Stimulated activated effector memory CD8-positive, alpha-beta T cell treated with anti-CD3 and anti-CD28 coated beads, Interleukin-12 subunit alpha, Interleukin-12 subunit beta, amount 100 ng/mL, for 72 hours (primary cell): ENCODE measurements at regions not wholly inside any gene's neighbourhood (a gene's known extent, or its start where the extent isn't known, plus 50 kb on each side); places are given as distances from the start of the nearest gene placed in this dataset.
"Not testable (repeated sequence)": the region's sequence is repeated elsewhere in the genome, so short reads cannot be mapped to it uniquely, and the experiment has no call there.

Experiments
- ATAC-seq: fragments of 150-1000 bp; cut with Tn5 transposase; 2 replicates; pipeline ENCODE4 v1.10.0; 2021
- DNase-seq, 2 donors: peaks; one replicate each; pipeline ENCODE4 v3.0.0; 2021 to 2022; ENCODE audit warnings: low spot score in 2 of 2
- H3K27ac Mint-ChIP-seq: one replicate; pipeline ENCODE4 v1.8.0; 2022; ENCODE audit warnings: mild to moderate bottlenecking, mixed read lengths
- H3K36me3 Mint-ChIP-seq: one replicate; pipeline ENCODE4 v1.8.0; 2022; ENCODE audit warnings: mild to moderate bottlenecking, mixed read lengths
- H3K4me1 Mint-ChIP-seq: one replicate; pipeline ENCODE4 v1.8.0; 2022; ENCODE audit warnings: mixed read lengths
- H3K4me3 Mint-ChIP-seq: one replicate; pipeline ENCODE4 v1.8.0; 2022; ENCODE audit warnings: mild to moderate bottlenecking, mixed read lengths
- H3K9me3 Mint-ChIP-seq: one replicate; pipeline ENCODE4 v1.8.0; 2022; ENCODE audit warnings: mixed read lengths

DNA sequence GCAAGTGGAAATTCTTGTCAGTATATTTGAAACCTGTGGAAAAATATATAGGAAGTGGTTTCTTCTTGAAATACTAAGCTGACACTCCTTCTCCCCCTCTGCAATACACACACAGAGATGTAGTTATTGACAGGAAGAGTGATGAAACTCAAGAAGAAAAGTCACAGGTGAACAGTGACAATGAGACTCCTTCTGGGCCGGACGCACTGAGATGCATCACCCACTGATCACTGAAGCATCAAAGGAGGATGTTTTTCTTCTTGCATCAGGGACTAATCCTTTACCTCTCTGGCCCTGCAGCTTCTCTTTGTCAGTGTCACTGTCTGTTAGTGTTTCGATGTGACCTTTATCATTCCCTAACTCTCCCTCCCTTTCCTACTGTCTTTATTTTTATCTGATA is 1864.2 kb upstream of the C9orf72 start:
- ATAC-seq (no peak), DNase-seq (no peak)
- Mint-ChIP-seq H3K4me1 (no peaks in the 10 kb centered on the region), H3K9me3 (peaks cover 23% of the 10 kb centered on the region), H3K36me3 (no peaks in the 10 kb centered on the region), H3K27ac (no peak overlapping the region), H3K4me3 (no peak overlapping the region)

GRCh38 chr9:29439961-29440360 is 1866.7 kb upstream of the C9orf72 start:
- Mint-ChIP-seq H3K9me3 (peaks cover 18% of the 10 kb centered on the region), H3K4me1 (no peaks in the 10 kb centered on the region), H3K27ac (no peak overlapping the region), H3K4me3 (no peak overlapping the region), H3K36me3 (no peaks in the 10 kb centered on the region)
- no peak for ATAC-seq
- DNase-seq = no peak

GRCh38 chr9:29440449-29440848 is 1867.2 kb upstream of the C9orf72 start:
- Mint-ChIP-seq H3K36me3 (no peaks in the 10 kb centered on the region), H3K9me3 (peaks cover 18% of the 10 kb centered on the region), H3K27ac (no peak overlapping the region), H3K4me3 (no peak overlapping the region), H3K4me1 (no peaks in the 10 kb centered on the region)
- DNase-seq = no peak
- no peak for ATAC-seq

- Mint-ChIP-seq H3K36me3 (no peaks in the 10 kb centered on the region), H3K9me3 (peaks cover 12% of the 10 kb centered on the region), H3K4me1 (no peaks in the 10 kb centered on the region), H3K4me3 (no peak overlapping the region), H3K27ac (no peak overlapping the region)
- no peak for DNase-seq
- ATAC-seq = no peak
These were observed 1872.5 kb upstream of the C9orf72 start for GRCh38 chr9:29445751-29446150.

GRCh38 chr9:29449306-29449705 is 1876.0 kb upstream of the C9orf72 start:
- peaks cover 11% of the 10 kb centered on the region for H3K9me3 Mint-ChIP-seq
- ATAC-seq (no peak), DNase-seq (no peak)
- H3K27ac Mint-ChIP-seq = no peak overlapping the region
- no peak overlapping the region for H3K4me3 Mint-ChIP-seq
- no peaks in the 10 kb centered on the region for H3K36me3 Mint-ChIP-seq
- no peaks in the 10 kb centered on the region for H3K4me1 Mint-ChIP-seq

GRCh38 chr9:29450343-29450875 is 1877.1 kb upstream of the C9orf72 start:
- H3K36me3 Mint-ChIP-seq, DNase-seq, H3K4me1 Mint-ChIP-seq, H3K9me3 Mint-ChIP-seq, ATAC-seq, H3K4me3 Mint-ChIP-seq, H3K27ac Mint-ChIP-seq: not testable (repeated sequence)

GRCh38 chr9:29456940-29457339 is 1883.7 kb upstream of the C9orf72 start:
- no peak overlapping the region for H3K27ac Mint-ChIP-seq
- no peaks in the 10 kb centered on the region for H3K36me3 Mint-ChIP-seq
- ATAC-seq (no peak), DNase-seq (no peak)
- H3K9me3 Mint-ChIP-seq = peaks cover 15% of the 10 kb centered on the region
- H3K4me3 Mint-ChIP-seq = no peak overlapping the region
- no peaks in the 10 kb centered on the region for H3K4me1 Mint-ChIP-seq

DNA sequence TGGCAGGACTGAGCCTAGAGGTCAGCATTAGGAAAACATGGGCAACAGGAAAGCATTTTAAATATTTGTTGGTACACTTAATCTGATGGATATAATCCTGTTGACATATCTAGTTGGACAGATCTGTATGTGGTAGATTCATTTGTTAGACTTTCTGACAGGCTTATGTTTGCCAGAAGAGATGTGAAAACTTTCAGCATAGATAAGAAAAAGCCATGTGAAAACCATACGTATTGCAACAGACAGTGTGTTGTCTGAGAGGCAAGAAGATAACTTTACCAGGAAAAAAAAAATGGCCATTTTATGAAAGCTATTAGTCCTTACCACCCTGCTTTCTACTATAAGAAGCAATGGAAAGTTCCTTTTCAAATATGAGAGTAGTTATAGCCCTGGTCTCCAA is 1902.2 kb upstream of the C9orf72 start:
- H3K4me1 Mint-ChIP-seq = no peaks in the 10 kb centered on the region
- H3K9me3 Mint-ChIP-seq = peaks cover 20% of the 10 kb centered on the region
- H3K27ac Mint-ChIP-seq = no peak overlapping the region
- ATAC-seq = no peak
- H3K36me3 Mint-ChIP-seq = no peaks in the 10 kb centered on the region
- no peak overlapping the region for H3K4me3 Mint-ChIP-seq
- DNase-seq = no peak

- DNase-seq (no peak), ATAC-seq (no peak)
- H3K27ac Mint-ChIP-seq = no peak overlapping the region
- H3K9me3 Mint-ChIP-seq = peaks cover 14% of the 10 kb centered on the region
- no peak overlapping the region for H3K4me3 Mint-ChIP-seq
- no peaks in the 10 kb centered on the region for H3K36me3 Mint-ChIP-seq
- no peaks in the 10 kb centered on the region for H3K4me1 Mint-ChIP-seq
These were observed 1938.4 kb upstream of the C9orf72 start for GRCh38 chr9:29511680-29512079.

GRCh38 chr9:29514336-29514735 is 1941.1 kb upstream of the C9orf72 start:
- ATAC-seq (no peak), DNase-seq (no peak)

DNA sequence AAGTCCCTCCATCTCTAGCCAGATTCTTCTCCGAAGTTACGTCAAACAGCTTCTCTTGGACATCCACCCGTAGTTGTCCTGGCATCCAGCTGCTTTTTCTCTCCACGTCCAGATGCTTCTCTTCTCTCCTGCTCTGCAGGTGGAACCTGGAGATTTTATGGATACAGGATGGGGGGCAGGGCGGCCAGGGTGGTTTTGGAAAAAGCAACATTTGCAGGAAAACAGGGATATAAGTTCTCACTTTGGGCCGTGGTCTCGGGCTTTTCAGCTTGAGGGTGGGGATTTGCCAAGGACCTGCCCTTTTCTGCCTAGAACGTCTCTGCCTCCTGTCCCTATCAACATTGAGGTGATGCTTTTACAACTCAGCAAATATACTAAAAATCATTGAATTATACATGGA is 1941.6 kb upstream of the C9orf72 start:
- H3K4me1 Mint-ChIP-seq = no peaks in the 10 kb centered on the region
- peaks cover 9% of the 10 kb centered on the region for H3K9me3 Mint-ChIP-seq
- H3K27ac Mint-ChIP-seq = no peak overlapping the region
- ATAC-seq (no peak), DNase-seq (no peak)
- no peak overlapping the region for H3K4me3 Mint-ChIP-seq
- no peaks in the 10 kb centered on the region for H3K36me3 Mint-ChIP-seq

More at GRCh38 chr9:29514336-29514735, 1941.1 kb upstream of the C9orf72 start:
- Mint-ChIP-seq H3K27ac (no peak overlapping the region), H3K36me3 (no peaks in the 10 kb centered on the region), H3K9me3 (peaks cover 9% of the 10 kb centered on the region), H3K4me3 (no peak overlapping the region), H3K4me1 (no peaks in the 10 kb centered on the region)

DNA sequence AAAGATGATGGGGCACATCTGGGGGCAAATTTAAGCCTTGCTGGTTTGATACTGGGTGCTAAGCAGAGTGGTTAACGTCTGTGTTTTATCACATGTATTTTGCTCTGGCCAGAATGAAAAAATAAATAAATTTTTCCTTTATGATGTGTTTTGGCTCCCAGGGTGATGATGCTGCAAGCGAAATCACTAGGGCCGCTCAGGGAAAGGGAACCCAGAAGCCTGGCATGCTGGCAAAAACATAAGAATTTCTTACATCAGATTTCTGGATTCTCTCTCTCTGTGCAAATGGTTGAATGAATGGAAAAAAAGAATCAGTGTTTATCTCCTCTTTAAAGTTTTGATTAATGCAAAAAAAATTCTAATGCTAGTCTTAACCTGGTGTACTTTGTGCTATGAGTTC is 1975.2 kb upstream of the C9orf72 start:
- no peaks in the 10 kb centered on the region for H3K4me1 Mint-ChIP-seq
- no peak overlapping the region for H3K27ac Mint-ChIP-seq
- H3K9me3 Mint-ChIP-seq = peaks cover 9% of the 10 kb centered on the region
- DNase-seq (no peak), ATAC-seq (no peak)
- no peaks in the 10 kb centered on the region for H3K36me3 Mint-ChIP-seq
- no peak overlapping the region for H3K4me3 Mint-ChIP-seq

- Mint-ChIP-seq H3K4me3 (no peak overlapping the region), H3K9me3 (peaks cover 3% of the 10 kb centered on the region), H3K36me3 (no peaks in the 10 kb centered on the region), H3K27ac (no peak overlapping the region), H3K4me1 (no peaks in the 10 kb centered on the region)
- ATAC-seq = no peak
- DNase-seq = no peak
These were observed 1982.2 kb upstream of the C9orf72 start for GRCh38 chr9:29555502-29555901.

DNA sequence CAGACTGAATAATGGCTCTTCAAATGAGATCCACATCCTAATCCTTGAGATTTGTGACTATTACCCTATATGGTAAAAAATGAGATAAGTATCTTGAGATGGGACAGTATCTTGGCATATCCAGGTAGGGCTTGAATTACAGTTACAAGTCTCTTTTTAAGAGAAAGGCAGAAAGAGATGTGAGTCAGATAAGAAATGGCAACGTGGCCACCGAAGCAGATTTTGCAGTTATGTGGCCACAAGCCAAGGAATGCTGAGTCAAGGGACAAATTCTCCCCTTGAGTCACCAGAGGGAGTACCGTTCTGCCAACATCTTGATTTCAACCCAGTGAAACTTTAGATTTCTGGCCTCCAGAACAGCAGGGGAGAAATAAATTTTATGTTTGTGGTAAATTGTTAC is 1983.0 kb upstream of the C9orf72 start:
- Mint-ChIP-seq H3K27ac (no peak overlapping the region), H3K9me3 (peaks cover 3% of the 10 kb centered on the region), H3K4me1 (no peaks in the 10 kb centered on the region), H3K4me3 (no peak overlapping the region), H3K36me3 (no peaks in the 10 kb centered on the region)
- ATAC-seq = no peak
- DNase-seq = no peak

DNA sequence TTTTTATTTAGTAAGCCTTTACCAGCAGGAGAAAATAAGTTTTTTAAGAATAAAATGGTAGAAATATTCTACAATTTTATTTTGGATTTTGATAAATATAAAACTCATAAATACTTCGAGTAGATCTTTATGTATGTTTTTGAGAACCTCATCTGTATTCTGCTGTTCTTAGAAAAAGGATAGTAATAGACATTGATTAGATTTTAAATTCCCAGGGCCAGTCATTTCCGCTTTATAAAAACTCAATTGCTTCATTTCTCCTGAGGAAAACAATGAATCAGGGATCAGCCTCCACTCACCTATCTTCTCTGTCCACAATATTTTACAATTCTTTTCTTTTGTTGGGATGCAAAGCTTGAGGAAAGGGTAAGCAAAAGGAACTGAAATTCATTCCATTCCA is 1983.5 kb upstream of the C9orf72 start:
- peaks cover 3% of the 10 kb centered on the region for H3K9me3 Mint-ChIP-seq
- ATAC-seq = no peak
- no peaks in the 10 kb centered on the region for H3K36me3 Mint-ChIP-seq
- no peak for DNase-seq
- no peak overlapping the region for H3K4me3 Mint-ChIP-seq
- H3K27ac Mint-ChIP-seq = no peak overlapping the region
- H3K4me1 Mint-ChIP-seq = no peaks in the 10 kb centered on the region

- no peak overlapping the region for H3K4me3 Mint-ChIP-seq
- H3K4me1 Mint-ChIP-seq = no peaks in the 10 kb centered on the region
- no peak for DNase-seq
- H3K36me3 Mint-ChIP-seq = no peaks in the 10 kb centered on the region
- ATAC-seq = no peak
- H3K27ac Mint-ChIP-seq = no peak overlapping the region
- H3K9me3 Mint-ChIP-seq = peaks cover 10% of the 10 kb centered on the region
These were observed 1991.3 kb upstream of the C9orf72 start for GRCh38 chr9:29564564-29564963.

DNA sequence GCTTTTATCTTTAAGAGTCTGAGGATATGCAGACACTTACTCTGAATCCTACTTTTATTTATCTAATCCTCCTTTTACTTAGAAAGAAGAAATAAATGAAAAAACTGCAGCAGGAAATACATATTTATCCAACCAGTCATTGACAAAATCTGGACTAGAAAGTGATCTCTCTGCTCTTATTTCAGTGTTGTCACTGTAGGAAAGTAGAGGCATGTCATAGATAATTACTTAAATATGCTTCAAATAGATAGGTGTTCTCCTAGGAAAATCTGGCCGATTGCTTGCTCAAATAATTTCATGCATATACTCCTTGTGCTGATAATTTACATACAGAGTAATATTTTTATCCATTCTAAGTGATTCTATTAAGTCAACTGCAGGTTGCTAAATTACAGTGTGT is 2001.9 kb upstream of the C9orf72 start:
- Mint-ChIP-seq H3K27ac (no peak overlapping the region), H3K36me3 (no peaks in the 10 kb centered on the region), H3K4me1 (no peaks in the 10 kb centered on the region), H3K9me3 (peaks cover 8% of the 10 kb centered on the region), H3K4me3 (no peak overlapping the region)
- ATAC-seq (no peak), DNase-seq (no peak)
